Fibroblast of lung (primary cell): ENCODE measurements at regions not wholly inside any gene's neighbourhood (a gene's known extent, or its start where the extent isn't known, plus 50 kb on each side); places are given as distances from the start of the nearest gene placed in this dataset.

Experiments used
- DNase-seq, 2 donors: peaks; one replicate each; pipeline versions ENCODE4 v3.0.0 to v3.0.0-alpha.2; 2010; ENCODE audit warnings: low read depth in 2 of 2
- H2AFZ ChIP-seq: 2 replicates; pipeline ENCODE4 v1.5.1; 2012; ENCODE audit warnings: low read length, control low read depth, inconsistent platforms
- H3K27ac ChIP-seq: 2 replicates; pipeline ENCODE4 v1.5.1; 2011; ENCODE audit warnings: low read length, control low read depth; ENCODE audit not compliant: insufficient read depth
- H3K27me3 ChIP-seq: 2 replicates; pipeline ENCODE4 v1.5.1; 2011; ENCODE audit warnings: mild to moderate bottlenecking, low read length; ENCODE audit not compliant: control insufficient read depth, insufficient read depth
- H3K36me3 ChIP-seq: 2 replicates; pipeline ENCODE4 v1.5.1; 2011; ENCODE audit warnings: low read length; ENCODE audit not compliant: control insufficient read depth, insufficient read depth
- H3K4me1 ChIP-seq: 2 replicates; pipeline ENCODE4 v1.5.1; 2011; ENCODE audit warnings: low read length; ENCODE audit not compliant: control insufficient read depth, insufficient read depth; ENCODE audit errors: extremely low read depth
- H3K4me2 ChIP-seq: 2 replicates; pipeline ENCODE4 v1.5.1; 2011; ENCODE audit warnings: low read length, control low read depth; ENCODE audit not compliant: insufficient read depth; ENCODE audit errors: extremely low read depth
- H3K4me3 ChIP-seq, 4 experiments: fragments of 200-600 bp in 1 of 4; sonication (generic) in 1 of 4; replicated peaks in 1 of 4; 2 replicates each; pipeline ENCODE4 v1.5.1; 2011 to 2016; ENCODE audit warnings: low read length in 4 of 4, low read depth in 3 of 4, mild to moderate bottlenecking in 3 of 4, control low read depth in 2 of 4, inconsistent platforms in 1 of 4, mixed read lengths in 1 of 4; ENCODE audit not compliant: insufficient read depth in 1 of 4; ENCODE audit errors: control extremely low read depth in 1 of 4
- H3K79me2 ChIP-seq: 2 replicates; pipeline ENCODE4 v1.5.1; 2012; ENCODE audit warnings: mild to moderate bottlenecking, low read length, inconsistent platforms; ENCODE audit not compliant: control insufficient read depth, insufficient read depth
- H3K9ac ChIP-seq: 2 replicates; pipeline ENCODE4 v1.5.1; 2011; ENCODE audit warnings: mild to moderate bottlenecking, low read length, control low read depth; ENCODE audit not compliant: insufficient read depth
- H3K9me3 ChIP-seq: 2 replicates; pipeline ENCODE4 v1.5.1; 2012; ENCODE audit warnings: low read depth, low read length; ENCODE audit not compliant: control insufficient read depth, insufficient read depth
- H4K20me1 ChIP-seq: 2 replicates; pipeline ENCODE4 v1.5.1; 2011; ENCODE audit warnings: low read length; ENCODE audit not compliant: control insufficient read depth, insufficient read depth; ENCODE audit errors: extremely low read depth
- EZH2 ChIP-seq: IDR thresholded peaks from 2 replicates; pipeline ENCODE4 v1.5.1; 2012; ENCODE audit warnings: low read length, control low read depth, mild to moderate bottlenecking; ENCODE audit errors: missing control alignments
- TF ChIP-seq, protein P1 (sequence below), 2 donors: IDR thresholded peaks in 1 of 2; conservative IDR thresholded peaks in 1 of 2; 1 replicate in 1 of 2; 2 replicates in 1 of 2; pipeline ENCODE4 v1.5.1; 2011 to 2012; ENCODE audit warnings: low read length in 2 of 2, control low read depth in 1 of 2, inconsistent platforms in 1 of 2, low read depth in 1 of 2, mild to moderate bottlenecking in 1 of 2

DNA sequence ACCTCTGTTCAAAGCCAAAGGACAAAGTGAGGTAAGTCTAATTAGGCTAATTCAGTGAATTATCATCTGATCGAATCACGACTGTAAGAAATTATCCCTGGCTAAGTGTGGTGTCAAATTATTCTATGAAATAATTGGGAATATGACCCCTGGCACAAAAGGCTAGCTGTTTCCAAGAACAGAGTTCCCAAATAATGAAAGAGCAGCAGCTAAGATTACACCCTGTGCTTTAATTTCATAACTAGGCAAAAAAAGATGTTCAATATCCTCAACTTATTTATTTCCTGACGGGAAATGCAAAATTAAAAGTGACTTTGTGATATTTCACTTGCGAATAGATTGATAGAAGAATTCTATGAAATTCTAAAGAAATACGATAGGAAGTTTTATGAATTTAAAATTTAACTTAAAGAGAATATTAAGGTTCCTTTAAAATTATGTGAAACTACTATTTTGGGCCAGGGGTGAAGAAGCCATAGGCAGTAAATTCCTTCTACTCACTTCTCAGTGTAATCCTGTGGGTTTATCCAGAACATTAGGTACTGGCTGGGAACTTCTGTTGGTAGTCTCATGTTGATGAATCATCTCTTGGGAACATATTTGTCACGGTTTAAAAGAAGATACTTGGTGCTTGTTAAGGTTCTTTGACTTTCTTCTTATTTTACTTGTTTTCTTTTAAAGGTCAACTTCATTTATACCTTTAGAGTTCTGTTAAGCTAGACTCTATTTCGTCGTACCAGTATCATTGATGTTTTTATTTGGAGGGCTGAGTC, 148.5 kb downstream of the POLR1F start:
- DNase-seq = peak; percentile 55 to 79

DNA sequence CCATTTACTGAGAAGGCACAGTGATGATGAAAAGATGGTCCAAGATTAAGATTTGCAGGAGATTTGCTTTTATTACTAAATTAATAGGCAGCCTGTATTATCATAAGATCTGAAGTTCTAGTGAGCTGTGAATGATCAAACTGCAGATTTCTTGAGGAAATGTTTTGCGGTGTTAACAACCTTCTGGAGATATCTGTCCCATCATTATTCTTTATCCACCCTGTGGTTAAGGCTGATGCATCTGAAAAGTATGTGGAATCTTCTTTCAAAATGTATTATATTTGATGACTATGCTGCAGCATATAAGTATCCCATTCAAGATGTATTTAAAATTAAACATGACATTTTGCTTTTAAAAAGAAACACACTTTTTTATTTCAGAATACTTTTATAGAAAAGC, 150.3 kb downstream of the POLR1F start:
- Histone ChIP-seq H3K4me3 (no peak overlapping the region), H3K27ac (no peak overlapping the region), H3K4me2 (no peak overlapping the region), H4K20me1 (no peaks in the 10 kb centered on the region), H3K9ac (no peak overlapping the region), H2AFZ (no peak overlapping the region), H3K36me3 (no peaks in the 10 kb centered on the region), H3K4me1 (no peaks in the 10 kb centered on the region), H3K79me2 (no peaks in the 10 kb centered on the region), H3K27me3 (no peaks in the 10 kb centered on the region), H3K9me3 (no peaks in the 10 kb centered on the region)
- TF ChIP-seq EZH2 = no peak
- TF ChIP-seq, protein P1, sequence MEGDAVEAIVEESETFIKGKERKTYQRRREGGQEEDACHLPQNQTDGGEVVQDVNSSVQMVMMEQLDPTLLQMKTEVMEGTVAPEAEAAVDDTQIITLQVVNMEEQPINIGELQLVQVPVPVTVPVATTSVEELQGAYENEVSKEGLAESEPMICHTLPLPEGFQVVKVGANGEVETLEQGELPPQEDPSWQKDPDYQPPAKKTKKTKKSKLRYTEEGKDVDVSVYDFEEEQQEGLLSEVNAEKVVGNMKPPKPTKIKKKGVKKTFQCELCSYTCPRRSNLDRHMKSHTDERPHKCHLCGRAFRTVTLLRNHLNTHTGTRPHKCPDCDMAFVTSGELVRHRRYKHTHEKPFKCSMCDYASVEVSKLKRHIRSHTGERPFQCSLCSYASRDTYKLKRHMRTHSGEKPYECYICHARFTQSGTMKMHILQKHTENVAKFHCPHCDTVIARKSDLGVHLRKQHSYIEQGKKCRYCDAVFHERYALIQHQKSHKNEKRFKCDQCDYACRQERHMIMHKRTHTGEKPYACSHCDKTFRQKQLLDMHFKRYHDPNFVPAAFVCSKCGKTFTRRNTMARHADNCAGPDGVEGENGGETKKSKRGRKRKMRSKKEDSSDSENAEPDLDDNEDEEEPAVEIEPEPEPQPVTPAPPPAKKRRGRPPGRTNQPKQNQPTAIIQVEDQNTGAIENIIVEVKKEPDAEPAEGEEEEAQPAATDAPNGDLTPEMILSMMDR (conservative IDR thresholded peaks at IDR 0.05 in 1 of 2, IDR thresholded peaks at IDR 0.05 in 1 of 2; ENCODE audit: low read depth in 1 of 2, low read length in 2 of 2) = no peak
- peak in 1 of 2 donors; percentile 72 for DNase-seq

More for the DNA sequence above, 148.5 kb downstream of the POLR1F start:
- Histone ChIP-seq H4K20me1 (no peaks in the 10 kb centered on the region), H3K27ac (no peak overlapping the region), H3K36me3 (no peaks in the 10 kb centered on the region), H3K9me3 (no peaks in the 10 kb centered on the region), H3K4me1 (no peaks in the 10 kb centered on the region), H2AFZ (no peak overlapping the region), H3K4me2 (no peak overlapping the region), H3K9ac (no peak overlapping the region), H3K4me3 (no peak overlapping the region), H3K79me2 (no peaks in the 10 kb centered on the region), H3K27me3 (no peaks in the 10 kb centered on the region)
- TF ChIP-seq EZH2 = no peak
- TF ChIP-seq, protein P1 (conservative IDR thresholded peaks at IDR 0.05 in 1 of 2, IDR thresholded peaks at IDR 0.05 in 1 of 2; ENCODE audit: low read depth in 1 of 2, low read length in 2 of 2) = no peak

DNA sequence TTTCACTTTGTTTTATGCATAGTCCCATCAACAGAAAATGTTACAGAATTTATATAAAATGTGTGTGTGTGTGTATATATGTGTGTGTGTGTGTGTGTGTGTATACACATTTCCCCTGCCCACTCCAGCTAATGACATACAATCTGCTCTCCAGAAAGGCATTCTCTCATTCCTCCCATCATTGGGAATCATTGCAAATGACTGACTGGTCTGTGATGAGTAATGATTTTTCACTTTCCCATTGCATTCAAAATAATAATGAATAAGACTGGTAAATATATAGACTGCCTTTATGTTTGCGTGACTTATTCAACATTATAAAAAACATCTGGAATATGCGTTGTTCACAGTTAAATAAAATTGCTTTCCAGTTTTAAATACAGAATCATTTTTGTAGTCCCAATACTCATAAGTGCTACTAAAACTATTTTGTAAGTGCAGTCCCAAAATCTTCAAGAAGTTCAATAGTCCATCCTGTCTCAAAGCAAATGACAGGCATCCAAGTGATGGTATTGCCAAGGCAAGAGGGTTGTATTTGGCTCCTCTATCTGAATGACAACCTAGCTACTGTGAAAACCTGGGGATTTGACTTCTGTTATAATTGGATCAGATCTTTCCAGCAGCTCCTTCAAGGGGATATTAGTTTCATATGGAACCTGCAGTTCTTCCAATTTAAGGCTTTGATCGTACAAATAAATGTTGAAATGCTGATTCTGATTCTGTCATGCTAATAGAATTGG, 150.9 kb downstream of the POLR1F start:
- Histone ChIP-seq H3K4me2 (no peak overlapping the region), H3K27me3 (no peaks in the 10 kb centered on the region), H3K36me3 (no peaks in the 10 kb centered on the region), H3K27ac (no peak overlapping the region), H3K9ac (no peak overlapping the region), H3K79me2 (no peaks in the 10 kb centered on the region), H4K20me1 (no peaks in the 10 kb centered on the region), H2AFZ (no peak overlapping the region), H3K4me1 (no peaks in the 10 kb centered on the region), H3K9me3 (no peaks in the 10 kb centered on the region), H3K4me3 (no peak overlapping the region)
- no peak for TF ChIP-seq EZH2
- TF ChIP-seq, protein P1 (conservative IDR thresholded peaks at IDR 0.05 in 1 of 2, IDR thresholded peaks at IDR 0.05 in 1 of 2; ENCODE audit: low read depth in 1 of 2, low read length in 2 of 2) = no peak
- no peak for DNase-seq
